Right lung (tissue), 2 donors: ENCODE measurements at regions not wholly inside any gene's neighbourhood (a gene's known extent, or its start where the extent isn't known, plus 50 kb on each side); places are given as distances from the start of the nearest gene placed in this dataset.

Experiments
- DNase-seq, 2 donors: peaks; one replicate each; pipeline ENCODE4 v3.0.0-alpha.2; 2013

DNA sequence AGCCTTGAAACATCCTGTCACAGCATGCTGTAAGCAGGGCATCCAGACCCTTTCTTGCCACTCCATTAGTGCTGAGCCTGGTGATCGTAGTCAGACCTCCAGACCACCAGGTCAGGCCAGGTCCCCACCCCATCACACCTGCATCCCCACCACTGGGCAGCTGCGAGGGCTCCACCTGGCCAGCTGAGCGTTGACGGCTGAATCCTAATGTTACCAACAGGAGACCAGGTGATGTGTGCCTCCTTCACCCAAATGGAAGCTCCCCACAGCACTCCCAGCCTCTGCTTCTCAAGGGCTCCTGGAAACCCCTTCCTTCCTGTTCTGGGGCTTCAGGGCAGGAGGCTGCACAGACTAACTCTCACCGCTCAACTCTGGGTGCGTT is 189.4 kb downstream of the C16orf95 start:
- DNase-seq, result no peak

DNA sequence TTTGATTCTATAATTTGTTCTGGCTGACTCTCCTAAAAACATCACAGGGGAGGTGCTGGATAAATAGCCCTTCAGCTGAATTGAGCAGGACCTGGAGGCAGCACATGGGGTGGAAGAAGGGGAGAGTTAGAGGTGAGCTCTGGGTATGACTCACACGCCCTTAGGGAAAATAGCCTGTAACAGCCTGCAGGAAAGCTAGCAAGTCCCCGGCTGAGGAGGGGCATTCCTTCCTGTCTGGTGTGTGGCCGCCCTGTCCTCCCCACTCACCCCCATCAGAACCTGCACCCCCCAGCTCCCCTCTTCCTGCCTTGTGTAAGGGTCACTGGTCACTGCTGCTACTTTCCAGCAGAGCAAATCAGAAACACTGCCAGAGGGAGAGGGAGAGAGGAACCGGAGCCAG is 187.4 kb downstream of the C16orf95 start:
- DNase-seq, result no peak

DNA sequence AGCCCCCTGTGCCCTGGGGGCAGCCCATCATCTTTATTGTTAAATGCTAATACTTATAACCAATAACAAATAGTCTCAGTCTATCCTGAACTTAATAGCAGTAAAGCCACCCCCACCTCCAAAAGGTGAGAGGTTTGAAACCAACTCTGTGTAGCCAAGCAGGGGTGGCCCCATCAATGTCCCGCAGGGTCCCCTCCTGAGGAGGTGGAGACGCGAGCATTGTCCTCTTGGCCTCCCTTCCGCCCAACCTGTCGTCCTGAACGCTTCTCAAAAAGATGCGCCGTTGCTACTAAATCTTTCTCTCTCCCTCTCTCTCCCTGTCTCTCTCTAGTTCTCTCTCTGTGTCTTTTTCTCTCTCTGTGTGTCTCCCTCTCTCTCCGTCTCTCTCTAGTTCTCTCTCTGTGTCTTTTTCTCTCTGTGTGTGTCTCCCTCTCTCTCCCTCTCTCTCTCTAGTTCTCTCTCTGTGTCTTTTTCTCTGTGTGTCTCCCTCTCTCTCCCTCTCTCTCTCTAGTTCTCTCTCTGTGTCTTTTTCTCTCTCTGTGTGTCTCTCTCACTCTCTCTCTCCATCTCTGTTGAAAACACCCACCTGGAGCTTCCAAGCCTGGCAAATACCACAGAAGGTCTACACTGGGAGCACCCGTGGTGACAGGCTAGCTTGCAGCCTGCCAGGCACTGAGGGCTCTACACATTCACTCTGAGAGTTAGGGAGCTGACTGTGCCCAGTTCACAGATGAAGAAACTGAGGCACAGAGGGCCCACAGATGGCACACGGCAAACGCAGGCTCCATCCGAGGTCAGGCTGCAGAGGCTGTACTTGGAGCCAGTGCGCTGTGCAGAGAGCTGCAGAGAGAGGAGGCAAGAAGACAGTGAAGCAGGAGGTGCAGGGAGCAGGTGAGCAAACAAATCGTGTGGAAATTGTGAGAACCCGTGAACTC is 185.9 kb downstream of the C16orf95 start:
- DNase-seq, result no peak

DNA sequence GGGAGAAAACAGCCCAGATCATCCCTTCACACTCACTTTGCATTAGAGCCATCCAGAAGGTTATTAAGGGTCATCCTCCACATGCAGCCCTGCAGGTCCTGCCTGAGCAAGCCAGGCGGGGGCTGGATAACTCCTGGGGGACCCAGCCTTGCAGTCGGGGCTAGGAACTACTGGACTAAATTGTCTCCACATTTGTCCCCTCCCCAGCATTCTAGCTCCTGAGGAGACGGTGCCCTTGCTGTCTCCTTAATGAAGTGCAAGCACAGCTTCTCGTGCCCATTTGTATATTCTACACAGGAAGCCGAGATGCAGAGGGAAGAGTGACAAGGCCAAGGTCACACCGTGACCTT is 185.2 kb downstream of the C16orf95 start:
- DNase-seq, result no peak

DNA sequence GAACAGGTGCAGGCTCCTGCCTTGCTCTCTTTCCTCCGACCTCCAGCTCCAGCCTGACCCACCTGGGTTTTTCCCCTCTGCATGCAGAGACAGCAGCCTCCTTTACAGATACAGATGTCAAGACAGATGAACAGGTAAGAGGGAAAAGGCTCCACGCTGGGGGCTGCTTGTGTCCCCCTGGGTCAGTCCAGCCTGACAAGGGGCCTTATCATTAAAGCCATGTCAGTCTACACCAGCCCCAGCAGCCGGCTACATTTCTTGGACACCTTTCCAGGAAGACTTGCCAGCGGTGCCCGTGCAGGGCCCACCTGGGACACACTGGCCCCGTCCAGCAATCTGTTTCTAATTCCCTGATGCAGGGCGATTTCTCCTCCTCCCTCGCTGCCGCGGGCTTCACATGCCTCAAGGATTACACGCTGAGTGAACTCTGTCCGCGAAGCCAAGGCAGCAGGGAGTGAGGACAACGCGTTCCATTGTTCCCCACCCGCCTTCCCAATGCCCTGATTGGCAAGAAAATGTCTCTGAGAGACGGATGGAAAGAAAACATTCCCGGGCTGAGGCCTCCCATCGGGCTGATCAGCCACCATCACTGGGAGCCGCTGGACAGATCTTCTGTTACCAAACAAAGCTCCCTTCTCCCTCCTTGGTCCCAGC is 184.7 kb downstream of the C16orf95 start:
- DNase-seq, result no peak

GRCh38 chr16:87133112-87133850 is 183.9 kb downstream of the C16orf95 start:
- no peak for DNase-seq

GRCh38 chr16:87133966-87134627 is 183.1 kb downstream of the C16orf95 start:
- DNase-seq, result no peak

GRCh38 chr16:87134628-87134995 is 182.6 kb downstream of the C16orf95 start:
- no peak for DNase-seq

DNA sequence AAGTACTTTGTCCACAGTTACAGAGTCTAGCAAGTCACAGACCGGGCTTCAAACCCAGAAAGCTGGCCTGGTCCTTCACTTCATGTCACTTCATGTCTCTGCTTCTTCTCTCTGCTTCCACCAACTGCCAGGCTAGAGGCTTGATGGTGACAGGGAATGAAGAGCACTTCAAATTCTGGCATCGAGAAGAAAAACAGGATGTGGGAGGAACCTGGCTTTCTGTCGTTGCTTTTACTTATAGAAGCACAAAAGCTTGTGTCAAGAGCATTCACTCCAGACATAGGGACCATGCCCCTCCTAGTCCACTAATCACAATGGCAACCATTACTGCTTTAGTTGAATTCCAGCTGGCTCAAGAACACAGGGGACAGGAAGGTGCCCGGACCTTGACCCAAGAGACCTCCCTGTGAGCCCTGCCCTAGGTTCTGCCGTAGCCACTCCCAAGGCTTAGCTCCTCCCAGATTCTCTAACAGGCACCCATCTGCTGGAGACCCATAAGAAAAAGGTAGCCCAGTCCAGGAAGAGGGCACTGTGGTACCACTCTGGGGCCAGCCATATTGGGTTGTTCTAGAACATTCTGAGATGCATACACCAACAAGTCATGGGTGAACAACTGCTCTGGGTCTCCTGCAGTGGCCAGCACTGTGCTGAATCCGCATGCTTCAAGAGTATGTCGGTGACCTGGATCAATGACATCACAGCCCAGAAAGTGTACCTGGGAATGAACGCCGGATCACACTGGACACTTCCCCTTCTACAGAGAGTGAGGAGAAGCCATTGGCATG is 181.8 kb downstream of the C16orf95 start:
- DNase-seq, result no peak

GRCh38 chr16:87138316-87138715 is 178.9 kb downstream of the C16orf95 start:
- no peak for DNase-seq

GRCh38 chr16:87138738-87139267 is 178.4 kb downstream of the C16orf95 start:
- no peak for DNase-seq

DNA sequence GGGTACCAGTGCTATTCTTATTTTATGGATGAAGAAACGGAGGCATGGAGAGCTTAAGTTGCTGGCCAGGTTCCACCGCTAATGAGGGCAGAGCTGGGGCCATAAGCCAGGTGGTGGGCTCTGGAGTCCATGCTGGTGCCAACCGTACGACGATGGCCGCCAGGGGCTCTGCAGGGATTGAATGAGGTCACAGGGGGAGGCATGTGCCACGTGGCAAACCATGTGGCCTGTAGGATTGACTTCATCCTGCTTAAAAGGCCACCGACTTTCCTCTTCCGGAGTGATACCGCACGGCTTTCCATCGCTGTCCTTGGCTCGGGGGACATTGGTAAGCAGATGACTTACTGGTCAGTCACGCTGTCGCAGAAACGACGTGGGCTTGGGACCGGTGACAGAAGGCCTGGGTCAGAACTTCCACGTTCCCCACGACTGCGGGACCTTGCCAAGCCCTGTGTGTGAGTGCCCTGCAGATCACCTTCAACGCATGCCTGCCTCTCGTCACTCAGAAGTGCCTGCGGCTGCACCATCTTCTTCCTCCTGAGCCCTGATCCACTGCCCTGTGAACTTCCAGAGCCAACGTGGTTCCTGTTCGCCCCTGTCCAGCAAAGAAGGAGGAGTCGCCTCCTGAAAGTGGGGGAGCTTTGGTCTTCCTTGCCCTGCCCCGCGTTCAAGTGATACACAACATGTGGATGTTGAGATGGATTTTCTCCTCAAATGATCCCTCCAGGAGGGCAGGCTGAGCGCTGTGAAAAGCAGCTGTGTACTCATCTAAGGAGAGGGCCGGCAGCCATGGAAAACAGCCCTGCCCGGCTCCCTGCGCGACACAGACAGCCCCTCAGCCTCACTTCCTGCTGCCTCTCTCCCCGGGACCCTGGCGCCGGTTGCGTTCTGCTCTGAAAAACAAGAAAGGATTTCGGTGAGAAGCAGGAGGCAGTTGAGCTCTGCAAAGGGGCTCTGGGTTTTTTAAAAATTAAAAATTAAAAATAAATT is 176.7 kb downstream of the C16orf95 start:
- no peak for DNase-seq

GRCh38 chr16:87141402-87141801 is 175.8 kb downstream of the C16orf95 start:
- no peak for DNase-seq

DNA sequence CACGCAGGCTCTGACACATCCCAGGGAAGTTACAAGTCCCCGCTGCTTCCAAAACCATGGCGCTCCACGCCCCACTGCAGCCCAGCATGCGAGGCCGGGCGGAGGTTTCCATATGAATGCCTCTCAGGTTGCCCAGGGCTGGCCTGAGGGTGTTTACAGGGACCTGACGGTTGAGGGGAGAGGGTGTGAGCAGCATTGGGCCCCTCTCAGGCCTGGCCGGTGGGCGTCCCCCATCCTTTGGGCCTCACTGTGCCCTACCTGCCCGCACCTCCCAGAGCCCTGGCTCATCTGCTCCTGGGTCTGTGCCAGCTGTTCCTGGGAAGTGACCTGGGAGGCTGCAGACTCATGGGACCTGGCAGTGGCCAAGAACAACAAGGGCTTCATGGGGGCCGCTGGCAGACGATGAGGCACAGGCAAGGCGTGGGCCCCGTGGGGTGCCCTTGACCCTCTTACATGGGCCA is 173.5 kb downstream of the C16orf95 start:
- DNase-seq, result no peak

GRCh38 chr16:87144232-87144631 is 173.0 kb downstream of the C16orf95 start:
- DNase-seq, result no peak

- DNase-seq, result no peak
These were observed 171.7 kb downstream of the C16orf95 start for GRCh38 chr16:87145181-87146176.

GRCh38 chr16:87146676-87147075 is 170.5 kb downstream of the C16orf95 start:
- no peak for DNase-seq

DNA sequence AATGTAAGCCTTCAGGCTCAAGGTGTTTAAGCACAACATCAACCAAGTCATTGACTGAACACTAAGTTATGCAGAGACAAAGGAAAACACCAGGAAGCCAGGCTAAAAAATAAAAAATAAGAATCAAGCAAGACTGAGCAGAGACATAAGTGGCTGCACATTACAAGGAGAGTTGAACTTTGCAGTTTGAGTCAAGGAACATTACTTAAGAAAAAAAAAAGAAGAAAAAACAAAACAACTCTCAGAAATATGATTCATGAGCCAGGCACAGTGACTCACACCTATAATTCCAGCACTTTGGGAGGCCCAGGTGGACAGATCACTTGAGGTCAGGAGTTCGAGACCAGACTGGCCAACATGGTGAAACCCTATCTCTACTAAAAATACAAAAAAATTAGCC is 168.1 kb downstream of the C16orf95 start:
- no peak for DNase-seq
